IMR-90 (cell line): ENCODE measurements at regions not wholly inside any gene's neighbourhood (a gene's known extent, or its start where the extent isn't known, plus 50 kb on each side); places are given as distances from the start of the nearest gene placed in this dataset.

ENCODE experiments used
- ATAC-seq: fragments of 200-7000 bp; cut with Tn5 transposase; 2 replicates; pipeline ENCODE4 v1.9.1; 2020; ENCODE audit warnings: low read depth, mild to moderate bottlenecking, moderate library complexity
- BruUV-seq: library from RNA; stranded (reverse); fragments of 400-500 nt; replicated peaks from 2 replicates; lab custom pipeline; 2021; lab: Mats Ljungman, UMichigan
- CTCF ChIA-PET: fragments of 300-600 bp; formaldehyde crosslinking; extraction: SDS; loops from one replicate; lab custom pipeline; 2021; ENCODE audit warnings: antibody characterized with exemption; lab: Yijun Ruan, JAX
- POLR2A ChIA-PET: fragments of 300-600 bp; sonication (Branson Sonifier 250); formaldehyde crosslinking; loops from one replicate; lab custom pipeline; 2022; ENCODE audit warnings: antibody characterized with exemption; ENCODE audit not compliant: unreplicated experiment; lab: Charles Lee
- DNase-seq: peaks from one replicate; pipeline ENCODE4 v3.0.0; 2013
- H2AFZ ChIP-seq: replicated peaks from 2 replicates; pipeline ENCODE3; 2013; ENCODE audit warnings: low read length, mild to moderate bottlenecking; ENCODE audit not compliant: poor library complexity
- H2AK5ac ChIP-seq: 2 replicates; pipeline ENCODE4 v1.6.1; 2013; ENCODE audit warnings: low read depth, low read length, inconsistent platforms
- H2AK9ac ChIP-seq: replicated peaks from 2 replicates; pipeline ENCODE3; 2013; ENCODE audit warnings: mild to moderate bottlenecking, low read depth, low read length, moderate library complexity; ENCODE audit not compliant: poor library complexity
- H2BK120ac ChIP-seq: 2 replicates; pipeline ENCODE4 v1.6.1; 2013; ENCODE audit warnings: low read depth, low read length, inconsistent platforms
- H2BK15ac ChIP-seq: 3 replicates; pipeline ENCODE4 v1.6.1; 2013; ENCODE audit warnings: low read depth, low read length, inconsistent platforms
- H2BK20ac ChIP-seq: 2 replicates; pipeline ENCODE4 v1.6.1; 2013; ENCODE audit warnings: low read depth, mild to moderate bottlenecking, inconsistent platforms, low read length, moderate library complexity
- H2BK5ac ChIP-seq: 2 replicates; pipeline ENCODE4 v1.6.1; 2013; ENCODE audit warnings: mild to moderate bottlenecking, low read depth, low read length, inconsistent platforms; ENCODE audit not compliant: poor library complexity, severe bottlenecking
- H3K14ac ChIP-seq: replicated peaks from 2 replicates; pipeline ENCODE4 v1.6.1; 2013; ENCODE audit warnings: low read depth, low read length, inconsistent platforms
- H3K18ac ChIP-seq: 2 replicates; pipeline ENCODE4 v1.6.1; 2013; ENCODE audit warnings: low read depth, low read length, control low read depth
- H3K23ac ChIP-seq: 2 replicates; pipeline ENCODE4 v1.6.1; 2013; ENCODE audit warnings: low read depth, low read length, inconsistent platforms
- H3K27ac ChIP-seq: 2 replicates; pipeline ENCODE4 v1.5.1; 2013; ENCODE audit warnings: mild to moderate bottlenecking, control low read depth, low read length; ENCODE audit not compliant: insufficient read depth
- H3K27me3 ChIP-seq: 2 replicates; pipeline ENCODE4 v1.6.1; 2013; ENCODE audit warnings: low read length; ENCODE audit not compliant: control insufficient read depth, insufficient read depth
- H3K36me3 ChIP-seq: 2 replicates; pipeline ENCODE4 v1.6.1; 2013; ENCODE audit warnings: low read length, mixed read lengths; ENCODE audit not compliant: control insufficient read depth, insufficient read depth
- H3K4ac ChIP-seq: 2 replicates; pipeline ENCODE4 v1.6.1; 2013; ENCODE audit warnings: low read depth, low read length, inconsistent platforms
- H3K4me1 ChIP-seq: 2 replicates; pipeline ENCODE4 v1.6.1; 2013; ENCODE audit warnings: low read length, mixed read lengths; ENCODE audit not compliant: control insufficient read depth, insufficient read depth
- H3K4me2 ChIP-seq: 2 replicates; pipeline ENCODE4 v1.6.1; 2013; ENCODE audit warnings: low read depth, mild to moderate bottlenecking, control low read depth, low read length, moderate library complexity
- H3K4me3 ChIP-seq: 2 replicates; pipeline ENCODE4 v1.5.1; 2013; ENCODE audit warnings: low read depth, mild to moderate bottlenecking, control low read depth, low read length, moderate library complexity; ENCODE audit not compliant: insufficient read depth
- H3K56ac ChIP-seq: 2 replicates; pipeline ENCODE4 v1.6.1; 2013; ENCODE audit warnings: low read length, inconsistent platforms; ENCODE audit not compliant: insufficient read depth; ENCODE audit errors: extremely low read depth
- H3K79me1 ChIP-seq, 2 experiments: 2 replicates each; pipeline ENCODE4 v1.6.1; 2013; ENCODE audit warnings: low read length in 2 of 2, inconsistent platforms in 1 of 2, low read depth in 1 of 2
- H3K9ac ChIP-seq: 2 replicates; pipeline ENCODE4 v1.6.1; 2013; ENCODE audit warnings: low read depth, low read length, control low read depth
- H3K9me1 ChIP-seq: 2 replicates; pipeline ENCODE4 v1.6.1; 2013; ENCODE audit warnings: low read length, inconsistent platforms; ENCODE audit not compliant: insufficient read depth
- H3K9me3 ChIP-seq: 2 replicates; pipeline ENCODE4 v1.6.1; 2013; ENCODE audit warnings: low read length; ENCODE audit not compliant: control insufficient read depth, insufficient read depth
- H4K20me1 ChIP-seq: 2 replicates; pipeline ENCODE4 v1.6.1; 2013; ENCODE audit warnings: low read length, inconsistent platforms; ENCODE audit not compliant: insufficient read depth
- H4K5ac ChIP-seq: 2 replicates; pipeline ENCODE4 v1.6.1; 2013; ENCODE audit warnings: mild to moderate bottlenecking, low read depth, low read length, control low read depth
- H4K8ac ChIP-seq, 2 experiments: 2 replicates each; pipeline ENCODE4 v1.6.1; 2013; ENCODE audit warnings: low read depth in 2 of 2, low read length in 2 of 2, control low read depth in 1 of 2, inconsistent platforms in 1 of 2
- H4K91ac ChIP-seq: 2 replicates; pipeline ENCODE4 v1.6.1; 2013; ENCODE audit warnings: low read depth, low read length, inconsistent platforms; ENCODE audit not compliant: insufficient read depth
- BHLHE40 ChIP-seq: fragments of 150-350 bp; IDR thresholded peaks from 2 replicates; pipeline ENCODE4 v1.6.1; 2016; ENCODE audit warnings: mild to moderate bottlenecking, low read depth, low read length
- CEBPB ChIP-seq: IDR thresholded peaks from 2 replicates; pipeline ENCODE4 v1.6.1; 2012; ENCODE audit warnings: low read depth, low read length, improper control_type of control experiment
- CHD1 ChIP-seq: IDR thresholded peaks from 2 replicates; pipeline ENCODE4 v1.6.1; 2012; ENCODE audit warnings: low read depth, low read length, improper control_type of control experiment
- FOS ChIP-seq: fragments of 150-350 bp; IDR thresholded peaks from 2 replicates; pipeline ENCODE4 v1.6.1; 2016; ENCODE audit warnings: low read depth, low read length
- MAFK ChIP-seq: IDR thresholded peaks from 2 replicates; pipeline ENCODE4 v1.6.1; 2012; ENCODE audit warnings: low read depth, low read length, improper control_type of control experiment
- MAZ ChIP-seq: IDR thresholded peaks from 2 replicates; pipeline ENCODE4 v1.6.1; 2012; ENCODE audit warnings: low read depth, mild to moderate bottlenecking, low read length, improper control_type of control experiment, moderate library complexity, borderline replicate concordance
- MXI1 ChIP-seq: IDR thresholded peaks from 2 replicates; pipeline ENCODE4 v1.6.1; 2012; ENCODE audit warnings: low read depth, mild to moderate bottlenecking, low read length, moderate library complexity, borderline replicate concordance
- NFE2L2 ChIP-seq: fragments of 150-350 bp; IDR thresholded peaks from 2 replicates; pipeline ENCODE4 v1.6.1; 2016; ENCODE audit warnings: low read depth, mild to moderate bottlenecking, low read length
- POLR2A ChIP-seq: IDR thresholded peaks from 2 replicates; pipeline ENCODE4 v1.6.1; 2012; ENCODE audit warnings: mild to moderate bottlenecking, low read depth, low read length
- RAD21 ChIP-seq: IDR thresholded peaks from 2 replicates; pipeline ENCODE4 v1.6.1; 2012; ENCODE audit warnings: low read length, improper control_type of control experiment
- RCOR1 ChIP-seq: IDR thresholded peaks from 2 replicates; pipeline ENCODE4 v1.6.1; 2012; ENCODE audit warnings: mild to moderate bottlenecking, low read length, improper control_type of control experiment; ENCODE audit not compliant: insufficient replicate concordance
- SMC3 ChIP-seq: fragments of 150-350 bp; IDR thresholded peaks from 2 replicates; pipeline ENCODE4 v1.6.1; 2016; ENCODE audit warnings: low read depth, mild to moderate bottlenecking, antibody characterized with exemption, low read length, moderate library complexity
- WGBS, 2 experiments: methylation state at CpG; one replicate each; pipeline versions ENCODE4 v1.1.5 to v1.1.7; 2013; ENCODE audit warnings: missing lambda C conversion rate in 2 of 2; ENCODE audit not compliant: insufficient read length in 1 of 2; ENCODE audit errors: extremely low coverage in 2 of 2; 5-methylcytosine and 5-hydroxymethylcytosine counted together
- dilution Hi-C: fragments of 300-500 bp; cut with HindIII; formaldehyde crosslinking; loops from one replicate; pipeline ENCODE4 v1.14.3; 2018; ENCODE audit warnings: low sequenced_read_pairs; ENCODE audit not compliant: unreplicated experiment
- in situ Hi-C: fragments of 300-500 bp; cut with MboI; formaldehyde crosslinking; loops from 3 replicates; pipeline ENCODE4 v1.14.3; 2019; ENCODE audit warnings: low sequenced_read_pairs, inconsistent platforms, mixed read lengths
- intact Hi-C: fragments of 100-400 bp; cut with micrococcal nuclease; formaldehyde crosslinking; loops from 2 replicates; pipeline ENCODE4 v1.10.0; 2022
- TF ChIP-seq, protein P1 (sequence below): conservative IDR thresholded peaks from 2 replicates; pipeline ENCODE4 v1.5.1; 2012; ENCODE audit warnings: mild to moderate bottlenecking, low read depth, low read length, improper control_type of control experiment
- TF ChIP-seq, protein P2 (sequence below): fragments of 150-350 bp; IDR thresholded peaks from 2 replicates; pipeline ENCODE4 v1.6.1; 2016; ENCODE audit warnings: low read depth, mild to moderate bottlenecking, low read length, moderate library complexity, borderline replicate concordance
- TF ChIP-seq, protein P3 (sequence below): fragments of 150-350 bp; IDR thresholded peaks from 2 replicates; pipeline ENCODE4 v1.6.1; 2017; ENCODE audit warnings: mild to moderate bottlenecking, antibody characterized with exemption, low read length, low read depth

DNA sequence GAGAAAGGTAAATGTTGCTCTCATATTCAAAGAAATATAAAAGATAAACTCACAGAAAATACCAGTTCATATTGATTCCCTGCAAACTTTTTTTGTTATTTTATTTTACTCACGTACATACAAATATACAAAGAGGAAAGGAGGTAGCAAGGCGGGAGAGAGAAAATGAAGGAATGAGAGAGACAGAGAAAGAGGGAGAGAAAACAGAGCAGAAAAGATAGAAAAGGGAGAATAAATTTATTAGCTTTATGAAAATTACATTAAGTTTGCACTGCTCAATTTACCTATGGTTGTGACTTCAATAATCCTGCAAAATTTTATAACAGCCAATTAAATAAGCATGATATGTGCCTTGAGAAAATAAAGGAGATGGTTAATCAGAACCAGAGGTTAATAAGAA, 274.7 kb upstream of the CITED2 start:
- Histone ChIP-seq H3K4me2 (no peak overlapping the region), H3K56ac (no peak overlapping the region), H2BK20ac (no peak overlapping the region), H4K8ac (no peak overlapping the region), H3K79me1 (no peaks in the 10 kb centered on the region), H3K9me3 (0 out of 2 replicates have a peak, but pooled peaks cover 2% of the 10 kb centered on the region), H3K9me1 (no peaks in the 10 kb centered on the region), H3K18ac (no peak overlapping the region), H2BK15ac (no peak overlapping the region), H4K20me1 (no peaks in the 10 kb centered on the region), H4K91ac (no peak overlapping the region), H3K4me1 (peaks cover 2% of the 10 kb centered on the region; the same call in 1 of the 2 replicates), H2BK120ac (no peak overlapping the region), H3K23ac (no peak overlapping the region), H3K9ac (no peak overlapping the region), H2AK9ac (no peak overlapping the region), H4K5ac (no peak overlapping the region), H3K14ac (no peak overlapping the region), H3K4me3 (no peak overlapping the region), H2BK5ac (no peak overlapping the region), H3K36me3 (no peaks in the 10 kb centered on the region), H3K27ac (no peak overlapping the region), H3K27me3 (no peaks in the 10 kb centered on the region), H2AFZ (no peak overlapping the region), H2AK5ac (no peak overlapping the region), H3K4ac (no peak overlapping the region)
- dilution Hi-C loops: no loop called here
- intact Hi-C loops: no loop called here
- TF ChIP-seq NFE2L2 (no peak), MAFK (no peak), RCOR1 (no peak), MAZ (no peak), BHLHE40 (no peak), SMC3 (no peak), CHD1 (no peak), CEBPB (no peak), RAD21 (no peak), FOS (no peak), POLR2A (no peak), MXI1 (no peak)
- TF ChIP-seq, protein P1, sequence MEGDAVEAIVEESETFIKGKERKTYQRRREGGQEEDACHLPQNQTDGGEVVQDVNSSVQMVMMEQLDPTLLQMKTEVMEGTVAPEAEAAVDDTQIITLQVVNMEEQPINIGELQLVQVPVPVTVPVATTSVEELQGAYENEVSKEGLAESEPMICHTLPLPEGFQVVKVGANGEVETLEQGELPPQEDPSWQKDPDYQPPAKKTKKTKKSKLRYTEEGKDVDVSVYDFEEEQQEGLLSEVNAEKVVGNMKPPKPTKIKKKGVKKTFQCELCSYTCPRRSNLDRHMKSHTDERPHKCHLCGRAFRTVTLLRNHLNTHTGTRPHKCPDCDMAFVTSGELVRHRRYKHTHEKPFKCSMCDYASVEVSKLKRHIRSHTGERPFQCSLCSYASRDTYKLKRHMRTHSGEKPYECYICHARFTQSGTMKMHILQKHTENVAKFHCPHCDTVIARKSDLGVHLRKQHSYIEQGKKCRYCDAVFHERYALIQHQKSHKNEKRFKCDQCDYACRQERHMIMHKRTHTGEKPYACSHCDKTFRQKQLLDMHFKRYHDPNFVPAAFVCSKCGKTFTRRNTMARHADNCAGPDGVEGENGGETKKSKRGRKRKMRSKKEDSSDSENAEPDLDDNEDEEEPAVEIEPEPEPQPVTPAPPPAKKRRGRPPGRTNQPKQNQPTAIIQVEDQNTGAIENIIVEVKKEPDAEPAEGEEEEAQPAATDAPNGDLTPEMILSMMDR: no peak
- TF ChIP-seq, protein P2, sequence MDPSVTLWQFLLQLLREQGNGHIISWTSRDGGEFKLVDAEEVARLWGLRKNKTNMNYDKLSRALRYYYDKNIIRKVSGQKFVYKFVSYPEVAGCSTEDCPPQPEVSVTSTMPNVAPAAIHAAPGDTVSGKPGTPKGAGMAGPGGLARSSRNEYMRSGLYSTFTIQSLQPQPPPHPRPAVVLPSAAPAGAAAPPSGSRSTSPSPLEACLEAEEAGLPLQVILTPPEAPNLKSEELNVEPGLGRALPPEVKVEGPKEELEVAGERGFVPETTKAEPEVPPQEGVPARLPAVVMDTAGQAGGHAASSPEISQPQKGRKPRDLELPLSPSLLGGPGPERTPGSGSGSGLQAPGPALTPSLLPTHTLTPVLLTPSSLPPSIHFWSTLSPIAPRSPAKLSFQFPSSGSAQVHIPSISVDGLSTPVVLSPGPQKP: no peak
- TF ChIP-seq, protein P3, sequence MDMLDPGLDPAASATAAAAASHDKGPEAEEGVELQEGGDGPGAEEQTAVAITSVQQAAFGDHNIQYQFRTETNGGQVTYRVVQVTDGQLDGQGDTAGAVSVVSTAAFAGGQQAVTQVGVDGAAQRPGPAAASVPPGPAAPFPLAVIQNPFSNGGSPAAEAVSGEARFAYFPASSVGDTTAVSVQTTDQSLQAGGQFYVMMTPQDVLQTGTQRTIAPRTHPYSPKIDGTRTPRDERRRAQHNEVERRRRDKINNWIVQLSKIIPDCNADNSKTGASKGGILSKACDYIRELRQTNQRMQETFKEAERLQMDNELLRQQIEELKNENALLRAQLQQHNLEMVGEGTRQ: no peak
- ChIA-PET POLR2A (no interaction called here), CTCF (no interaction called here)
- WGBS, 2 experiments: no CpG with 5 or more reads among the region's 2 CpGs
- BruUV-seq: no TSS peak
- in situ Hi-C loops: no loop called here
- DNase-seq: no peak
- no peak for ATAC-seq
